ENCODE measurements at regions not wholly inside any gene's neighbourhood (a gene's known extent, or its start where the extent isn't known, plus 50 kb on each side); places are given as distances from the start of the nearest gene placed in this dataset.

DNA sequence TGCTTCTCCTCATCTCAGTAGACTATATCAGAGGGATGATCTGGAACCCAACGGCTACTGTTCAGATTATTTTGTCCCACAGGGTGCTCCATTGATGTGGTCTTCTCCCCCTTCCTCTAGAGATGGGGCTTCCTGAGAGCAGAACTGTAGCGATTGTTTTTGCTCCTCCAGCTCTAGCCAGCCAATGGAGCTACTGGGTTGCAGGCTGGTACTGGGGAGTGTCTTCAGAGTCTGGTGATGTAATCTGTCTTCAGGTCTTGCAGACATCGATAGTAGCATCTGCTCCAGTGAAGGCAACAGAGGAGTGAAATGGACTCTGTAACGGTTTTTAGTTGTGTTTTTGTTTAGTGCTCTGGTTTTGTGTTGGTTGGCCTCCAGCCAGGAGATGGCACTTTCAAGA is 621.9 kb downstream of the RNF144A start:
- Histone ChIP-seq H4K20me1 (ENCODE audit: insufficient read depth) (no peaks in the 10 kb centered on the region), H3K79me2 (ENCODE audit: insufficient read depth) (no peaks in the 10 kb centered on the region), H3K9me3 (ENCODE audit: low read depth) (no peaks in the 10 kb centered on the region), H3F3A (ENCODE audit: insufficient read depth) (no peaks in the 10 kb centered on the region), H3K27ac (no peak overlapping the region), H3K4me3 (no peak overlapping the region), H3K27me3 (replicated peaks; ENCODE audit: insufficient read depth) (peaks cover 4% of the 10 kb centered on the region; the same call in 1 of the 2 replicates), H3K9me2 (ENCODE audit: insufficient read depth) (0 out of 2 replicates have a peak, but pooled peaks cover 3% of the 10 kb centered on the region), H3K4me2 (ENCODE audit: unreplicated experiment) (no peak overlapping the region), H2AFZ (no peak overlapping the region), H3K9ac (no peak overlapping the region), H3K36me3 (ENCODE audit: low read depth) (no peaks in the 10 kb centered on the region), H3K4me1 (ENCODE audit: insufficient read depth) (no peaks in the 10 kb centered on the region)
- TF ChIP-seq EZH2phosphoT487 (IDR thresholded peaks at IDR 0.05; ENCODE audit: insufficient read depth, low read depth) (no peak), EZH2 (IDR thresholded peaks at IDR 0.05; ENCODE audit: insufficient read depth, poor library complexity, severe bottlenecking) (no peak)
- 68 to 69% methylated on average over 4 of the region's 4 CpGs for WGBS, 2 experiments (ENCODE audit: low coverage in 1 of 2, low lambda C conversion rate in 2 of 2, missing lambda C conversion rate in 2 of 2)
- DNase-seq: no peak
- in situ Hi-C loops (cut with MboI): no loop called here

- H3K4me3 ChIP-seq: no peak overlapping the region
- WGBS, 2 experiments (ENCODE audit: low coverage in 1 of 2, low lambda C conversion rate in 2 of 2, missing lambda C conversion rate in 2 of 2): 64 to 70% methylated on average over 5 of the region's 5 CpGs
- H3K9ac ChIP-seq: no peak overlapping the region
- H2AFZ ChIP-seq: no peak overlapping the region
- peaks cover 4% of the 10 kb centered on the region; the same call in 1 of the 2 replicates for H3K27me3 ChIP-seq (replicated peaks; ENCODE audit: insufficient read depth)
- DNase-seq: peak; percentile 42
- H3K79me2 ChIP-seq (ENCODE audit: insufficient read depth): no peaks in the 10 kb centered on the region
- H3K27ac ChIP-seq: no peak overlapping the region
- no peaks in the 10 kb centered on the region for H4K20me1 ChIP-seq (ENCODE audit: insufficient read depth)
- no peak for TF ChIP-seq EZH2 (IDR thresholded peaks at IDR 0.05; ENCODE audit: insufficient read depth, poor library complexity, severe bottlenecking)
- no peak for TF ChIP-seq EZH2phosphoT487 (IDR thresholded peaks at IDR 0.05; ENCODE audit: insufficient read depth, low read depth)
- no peak overlapping the region for H3K4me2 ChIP-seq (ENCODE audit: unreplicated experiment)
- H3K4me1 ChIP-seq (ENCODE audit: insufficient read depth): no peaks in the 10 kb centered on the region
- H3K36me3 ChIP-seq (ENCODE audit: low read depth): no peaks in the 10 kb centered on the region
- no peaks in the 10 kb centered on the region for H3K9me3 ChIP-seq (ENCODE audit: low read depth)
- H3F3A ChIP-seq (ENCODE audit: insufficient read depth): no peaks in the 10 kb centered on the region
- 0 out of 2 replicates have a peak, but pooled peaks cover 3% of the 10 kb centered on the region for H3K9me2 ChIP-seq (ENCODE audit: insufficient read depth)
- in situ Hi-C loops (cut with MboI): no loop called here
These were observed 622.5 kb downstream of the RNF144A start for GRCh38 chr2:7539760-7540159.

DNA sequence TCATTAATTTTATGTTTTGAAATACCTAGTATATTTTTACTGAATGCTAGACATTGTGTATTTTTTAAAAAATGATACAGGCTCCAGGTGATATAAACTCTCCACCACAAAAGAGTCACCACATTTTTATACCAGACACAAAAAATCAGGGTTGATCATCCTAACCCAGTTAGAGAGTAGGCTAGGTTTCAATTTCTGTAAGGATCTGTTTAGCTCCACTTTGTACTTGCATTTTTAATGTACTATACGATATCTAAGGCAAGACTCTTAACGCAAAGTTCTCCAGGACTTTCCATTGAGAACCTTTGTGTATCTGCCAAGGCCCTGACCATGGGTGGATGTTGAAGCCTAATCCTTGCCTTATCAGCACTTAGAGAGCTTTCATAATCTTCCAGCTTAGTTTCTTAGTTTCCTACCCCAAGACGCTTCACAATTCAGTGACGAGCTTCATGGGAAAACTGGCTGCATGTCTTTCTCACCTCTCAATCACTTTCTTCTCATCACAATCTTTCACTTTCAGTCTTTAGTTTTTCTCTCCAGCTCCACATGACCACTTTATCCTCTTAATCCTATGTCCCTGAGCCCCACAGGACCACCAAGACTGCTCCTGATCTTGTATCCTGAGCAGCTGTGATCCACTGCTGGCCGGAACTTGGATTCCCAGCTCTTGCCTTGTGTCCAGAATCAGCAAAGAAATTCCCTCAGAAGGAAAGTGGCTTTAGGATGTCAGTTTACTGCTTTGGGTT is 635.8 kb downstream of the RNF144A start:
- TF ChIP-seq EZH2 (IDR thresholded peaks at IDR 0.05; ENCODE audit: insufficient read depth, poor library complexity, severe bottlenecking): no peak
- no peak for TF ChIP-seq EZH2phosphoT487 (IDR thresholded peaks at IDR 0.05; ENCODE audit: insufficient read depth, low read depth)
- Histone ChIP-seq H3K27me3 (replicated peaks; ENCODE audit: insufficient read depth) (no peaks in the 10 kb centered on the region), H2AFZ (no peak overlapping the region), H3K36me3 (ENCODE audit: low read depth) (no peaks in the 10 kb centered on the region), H3K27ac (no peak overlapping the region), H3K4me2 (ENCODE audit: unreplicated experiment) (no peak overlapping the region), H4K20me1 (ENCODE audit: insufficient read depth) (no peaks in the 10 kb centered on the region), H3K9ac (no peak overlapping the region), H3K4me1 (ENCODE audit: insufficient read depth) (peaks cover 13% of the 10 kb centered on the region), H3F3A (ENCODE audit: insufficient read depth) (peaks cover 12% of the 10 kb centered on the region), H3K4me3 (no peak overlapping the region), H3K9me2 (ENCODE audit: insufficient read depth) (no peaks in the 10 kb centered on the region), H3K79me2 (ENCODE audit: insufficient read depth) (no peaks in the 10 kb centered on the region), H3K9me3 (ENCODE audit: low read depth) (no peaks in the 10 kb centered on the region)
- DNase-seq: no peak
- in situ Hi-C loops (cut with MboI): no loop called here
- WGBS, 2 experiments (ENCODE audit: low coverage in 1 of 2, low lambda C conversion rate in 2 of 2, missing lambda C conversion rate in 2 of 2): 82 to 87% methylated on average over 5 of the region's 5 CpGs

DNA sequence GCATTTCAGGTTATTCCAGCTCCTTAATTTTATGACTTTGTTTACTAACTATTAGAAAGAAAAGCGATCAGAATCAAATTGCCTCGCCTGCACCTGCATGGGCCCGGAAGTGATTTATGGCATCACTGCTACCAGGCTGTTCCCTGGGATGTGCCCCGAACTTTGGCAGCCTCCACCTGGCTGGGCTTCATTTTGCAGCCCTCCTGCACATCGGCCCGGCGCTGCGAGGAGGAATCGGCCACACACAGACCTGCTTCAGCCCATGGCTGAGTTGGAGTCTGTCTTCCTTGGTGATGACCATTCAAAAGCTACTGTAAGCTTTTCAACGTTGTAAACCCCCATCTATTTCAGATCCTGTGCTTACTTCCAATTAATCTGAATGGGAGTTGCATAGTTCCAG is 638.0 kb downstream of the RNF144A start:
- Histone ChIP-seq H3K36me3 (ENCODE audit: low read depth) (no peaks in the 10 kb centered on the region), H4K20me1 (ENCODE audit: insufficient read depth) (no peaks in the 10 kb centered on the region), H3F3A (ENCODE audit: insufficient read depth) (peaks cover 13% of the 10 kb centered on the region), H3K79me2 (ENCODE audit: insufficient read depth) (no peaks in the 10 kb centered on the region), H2AFZ (no peak overlapping the region), H3K9ac (no peak overlapping the region), H3K27ac (no peak overlapping the region), H3K9me2 (ENCODE audit: insufficient read depth) (no peaks in the 10 kb centered on the region), H3K27me3 (replicated peaks; ENCODE audit: insufficient read depth) (no peaks in the 10 kb centered on the region), H3K4me1 (ENCODE audit: insufficient read depth) (peaks cover 13% of the 10 kb centered on the region), H3K4me2 (ENCODE audit: unreplicated experiment) (no peak overlapping the region), H3K9me3 (ENCODE audit: low read depth) (no peaks in the 10 kb centered on the region), H3K4me3 (no peak overlapping the region)
- WGBS, 2 experiments (ENCODE audit: low coverage in 1 of 2, low lambda C conversion rate in 2 of 2, missing lambda C conversion rate in 2 of 2): 76 to 79% methylated on average over 10 of the region's 10 CpGs
- DNase-seq: no peak
- in situ Hi-C loops (cut with MboI): no loop called here
- TF ChIP-seq EZH2phosphoT487 (IDR thresholded peaks at IDR 0.05; ENCODE audit: insufficient read depth, low read depth): no peak
- TF ChIP-seq EZH2 (IDR thresholded peaks at IDR 0.05; ENCODE audit: insufficient read depth, poor library complexity, severe bottlenecking): no peak

All from GM23248 (cell line).